Smooth muscle cell of the brain vasculature (primary cell): ENCODE measurements at regions not wholly inside any gene's neighbourhood (a gene's known extent, or its start where the extent isn't known, plus 50 kb on each side); places are given as distances from the start of the nearest gene placed in this dataset.

Experiments used
- DNase-seq: peaks from one replicate; pipeline ENCODE4 v3.0.0-alpha.2; 2012; ENCODE audit warnings: low read depth, low spot score

GRCh38 chr5:34587355-34588241, 68.5 kb upstream of the RAI14 start:
- no peak for DNase-seq

- DNase-seq: no peak
These were observed 66.3 kb upstream of the RAI14 start for GRCh38 chr5:34589832-34590231.

- DNase-seq: no peak
These were observed 64.4 kb upstream of the RAI14 start for GRCh38 chr5:34591723-34592122.

GRCh38 chr5:34597034-34598027, 58.8 kb upstream of the RAI14 start:
- no peak for DNase-seq

GRCh38 chr5:34598177-34598794, 57.8 kb upstream of the RAI14 start:
- DNase-seq: no peak

GRCh38 chr5:34599471-34600117, 56.5 kb upstream of the RAI14 start:
- DNase-seq: no peak

- no peak for DNase-seq
These were observed 56.0 kb upstream of the RAI14 start for GRCh38 chr5:34600118-34600493.

GRCh38 chr5:34603378-34603777, 52.8 kb upstream of the RAI14 start:
- no peak for DNase-seq

- no peak for DNase-seq
These were observed 51.9 kb upstream of the RAI14 start for GRCh38 chr5:34604119-34604675.

GRCh38 chr5:34606101-34606500, 50.0 kb upstream of the RAI14 start:
- no peak for DNase-seq
